ENCODE measurements at regions not wholly inside any gene's neighbourhood (a gene's known extent, or its start where the extent isn't known, plus 50 kb on each side); places are given as distances from the start of the nearest gene placed in this dataset.
A peak's percentile ranks its signal among the peaks of the same experiment; 100 is the strongest.

- no peak overlapping the region for H3K4me3 ChIP-seq (ENCODE audit: low read depth, low read length)
- TF ChIP-seq, protein P1, sequence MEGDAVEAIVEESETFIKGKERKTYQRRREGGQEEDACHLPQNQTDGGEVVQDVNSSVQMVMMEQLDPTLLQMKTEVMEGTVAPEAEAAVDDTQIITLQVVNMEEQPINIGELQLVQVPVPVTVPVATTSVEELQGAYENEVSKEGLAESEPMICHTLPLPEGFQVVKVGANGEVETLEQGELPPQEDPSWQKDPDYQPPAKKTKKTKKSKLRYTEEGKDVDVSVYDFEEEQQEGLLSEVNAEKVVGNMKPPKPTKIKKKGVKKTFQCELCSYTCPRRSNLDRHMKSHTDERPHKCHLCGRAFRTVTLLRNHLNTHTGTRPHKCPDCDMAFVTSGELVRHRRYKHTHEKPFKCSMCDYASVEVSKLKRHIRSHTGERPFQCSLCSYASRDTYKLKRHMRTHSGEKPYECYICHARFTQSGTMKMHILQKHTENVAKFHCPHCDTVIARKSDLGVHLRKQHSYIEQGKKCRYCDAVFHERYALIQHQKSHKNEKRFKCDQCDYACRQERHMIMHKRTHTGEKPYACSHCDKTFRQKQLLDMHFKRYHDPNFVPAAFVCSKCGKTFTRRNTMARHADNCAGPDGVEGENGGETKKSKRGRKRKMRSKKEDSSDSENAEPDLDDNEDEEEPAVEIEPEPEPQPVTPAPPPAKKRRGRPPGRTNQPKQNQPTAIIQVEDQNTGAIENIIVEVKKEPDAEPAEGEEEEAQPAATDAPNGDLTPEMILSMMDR (IDR thresholded peaks at IDR 0.05; ENCODE audit: low read depth, low read length, missing control alignments): no peak
- no peaks in the 10 kb centered on the region for H3K36me3 ChIP-seq (replicated peaks)
- no peaks in the 10 kb centered on the region for H3K27me3 ChIP-seq (replicated peaks)
- H3K27ac ChIP-seq: no peak overlapping the region
- no peak for DNase-seq
- in situ Hi-C loops (cut with HindIII; ENCODE audit: low pct_ligation_motif_present, low sequenced_read_pairs): no loop called here
Observed at GRCh38 chr5:110043025-110043424, 353.3 kb downstream of the MAN2A1 start.

DNA sequence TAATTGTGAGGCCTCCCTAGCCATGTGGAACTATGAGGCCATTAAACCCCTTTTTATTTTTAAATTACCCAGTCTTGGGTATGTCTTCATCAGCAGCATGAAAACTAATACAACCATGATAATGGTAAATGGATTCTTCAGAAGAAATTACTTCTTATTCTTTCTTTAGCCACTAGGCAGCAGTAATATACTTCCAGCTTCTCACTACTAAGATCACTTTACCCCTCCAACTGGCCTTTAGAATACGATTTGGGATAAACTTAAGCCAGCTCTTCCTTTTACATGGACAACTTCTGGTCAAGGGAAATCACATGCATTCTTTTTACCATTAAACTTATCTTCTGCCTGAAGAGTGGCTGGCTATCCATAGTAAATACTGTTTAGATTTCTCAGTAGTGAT is 355.4 kb downstream of the MAN2A1 start:
- in situ Hi-C loops (cut with HindIII; ENCODE audit: low pct_ligation_motif_present, low sequenced_read_pairs): no loop called here
- no peak overlapping the region for H3K4me3 ChIP-seq (ENCODE audit: low read depth, low read length)
- DNase-seq: no peak
- no peak overlapping the region for H3K27ac ChIP-seq
- TF ChIP-seq, protein P1 (IDR thresholded peaks at IDR 0.05; ENCODE audit: low read depth, low read length, missing control alignments): peak; percentile 17
- H3K27me3 ChIP-seq (replicated peaks): no peaks in the 10 kb centered on the region
- H3K36me3 ChIP-seq (replicated peaks): no peaks in the 10 kb centered on the region

- H3K36me3 ChIP-seq (replicated peaks): no peaks in the 10 kb centered on the region
- H3K27ac ChIP-seq: no peak overlapping the region
- TF ChIP-seq, protein P1 (IDR thresholded peaks at IDR 0.05; ENCODE audit: low read depth, low read length, missing control alignments): no peak
- in situ Hi-C loops (cut with HindIII; ENCODE audit: low pct_ligation_motif_present, low sequenced_read_pairs): no loop called here
- no peak overlapping the region for H3K4me3 ChIP-seq (ENCODE audit: low read depth, low read length)
- DNase-seq: no peak
- no peaks in the 10 kb centered on the region for H3K27me3 ChIP-seq (replicated peaks)
Observed at GRCh38 chr5:110048491-110048890, 358.8 kb downstream of the MAN2A1 start.

DNA sequence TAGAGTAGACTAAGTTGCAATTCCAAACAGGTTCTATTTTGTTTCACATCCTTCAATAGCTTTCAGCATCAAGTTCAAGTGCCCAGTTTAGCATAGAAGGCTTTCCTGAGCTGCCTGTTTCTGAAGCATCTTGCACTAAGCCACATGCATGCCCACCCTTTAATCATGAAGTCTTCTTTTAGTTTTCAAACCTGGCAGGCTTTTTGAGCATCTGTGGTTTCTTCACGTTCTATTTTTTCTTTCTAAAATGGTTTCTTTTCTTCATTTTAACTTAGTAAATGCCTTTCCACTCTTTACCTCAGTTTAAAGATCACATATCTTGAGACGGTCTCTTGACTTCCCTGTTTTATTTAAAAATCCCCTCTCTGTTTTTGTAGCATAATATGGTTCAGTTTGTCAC is 360.1 kb downstream of the MAN2A1 start:
- H3K27me3 ChIP-seq (replicated peaks): no peaks in the 10 kb centered on the region
- in situ Hi-C loops (cut with HindIII; ENCODE audit: low pct_ligation_motif_present, low sequenced_read_pairs): no loop called here
- H3K4me3 ChIP-seq (ENCODE audit: low read depth, low read length): no peak overlapping the region
- H3K36me3 ChIP-seq (replicated peaks): no peaks in the 10 kb centered on the region
- no peak overlapping the region for H3K27ac ChIP-seq
- TF ChIP-seq, protein P1 (IDR thresholded peaks at IDR 0.05; ENCODE audit: low read depth, low read length, missing control alignments): no peak
- no peak for DNase-seq

- no peaks in the 10 kb centered on the region for H3K36me3 ChIP-seq (replicated peaks)
- no peak overlapping the region for H3K27ac ChIP-seq
- no peaks in the 10 kb centered on the region for H3K27me3 ChIP-seq (replicated peaks)
- TF ChIP-seq, protein P1 (IDR thresholded peaks at IDR 0.05; ENCODE audit: low read depth, low read length, missing control alignments): no peak
- in situ Hi-C loops (cut with HindIII; ENCODE audit: low pct_ligation_motif_present, low sequenced_read_pairs): no loop called here
- no peak overlapping the region for H3K4me3 ChIP-seq (ENCODE audit: low read depth, low read length)
- no peak for DNase-seq
Observed at GRCh38 chr5:110050640-110051345, 361.1 kb downstream of the MAN2A1 start.

DNA sequence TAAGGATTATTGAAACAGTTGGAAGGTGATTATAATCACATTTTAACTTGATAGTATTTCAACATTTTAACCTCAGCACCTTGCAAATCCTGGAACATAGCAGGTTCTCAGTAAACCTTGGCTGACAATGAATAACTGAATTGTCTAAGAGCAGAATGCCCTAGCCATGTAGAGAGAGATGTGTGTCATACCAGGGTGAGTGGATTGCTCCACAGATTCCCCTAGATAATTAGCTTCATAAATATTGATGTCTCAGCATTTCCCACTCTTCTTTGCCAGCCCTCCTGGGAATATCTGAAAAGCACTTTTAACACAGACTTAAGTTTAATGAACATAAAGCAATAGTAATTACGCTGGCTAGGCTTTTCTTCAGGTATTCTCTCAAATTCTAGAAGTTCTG is 363.5 kb downstream of the MAN2A1 start:
- Histone ChIP-seq H3K4me3 (ENCODE audit: low read depth, low read length) (no peak overlapping the region), H3K27ac (no peak overlapping the region), H3K27me3 (replicated peaks) (no peaks in the 10 kb centered on the region), H3K36me3 (replicated peaks) (no peaks in the 10 kb centered on the region)
- in situ Hi-C loops (cut with HindIII; ENCODE audit: low pct_ligation_motif_present, low sequenced_read_pairs): no loop called here
- DNase-seq: no peak
- TF ChIP-seq, protein P1 (IDR thresholded peaks at IDR 0.05; ENCODE audit: low read depth, low read length, missing control alignments): no peak

Measured in brain microvascular endothelial cell (primary cell).